ENCODE measurements at regions not wholly inside any gene's neighbourhood (a gene's known extent, or its start where the extent isn't known, plus 50 kb on each side); places are given as distances from the start of the nearest gene placed in this dataset.

DNA sequence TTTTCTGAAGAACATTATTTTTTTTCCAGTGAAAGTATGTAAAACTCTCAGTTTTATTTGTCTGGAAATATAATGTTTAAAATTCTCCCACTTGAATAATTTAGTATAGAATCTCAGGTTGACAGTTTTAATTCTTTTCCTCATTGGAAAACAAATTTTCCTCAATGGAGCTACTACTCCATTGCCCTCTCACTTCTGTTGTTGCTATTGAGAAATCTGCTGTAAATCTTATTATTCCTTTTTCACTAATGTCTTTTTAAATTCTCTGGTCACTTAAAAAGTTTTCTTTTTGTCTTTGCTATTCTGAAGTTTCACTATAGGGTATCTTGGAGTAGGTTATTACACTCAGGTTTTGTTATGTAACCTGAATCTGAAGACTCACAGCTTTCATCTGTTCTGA is 216.1 kb upstream of the PMFBP1 start:
- TF ChIP-seq CTCF (IDR thresholded peaks at IDR 0.05 in 4 of 5, conservative IDR thresholded peaks at IDR 0.05 in 1 of 5) (no peak), POLR2A (IDR thresholded peaks at IDR 0.05) (no peak)
